Stimulated activated naive B cell treated with anti-CD40 and anti-IgM and Interleukin-4, amounts not matched to agents 10 μg/mL and 1 μg/mL and 100 μg/mL, for 72 hours (primary cell): ENCODE measurements at regions not wholly inside any gene's neighbourhood (a gene's known extent, or its start where the extent isn't known, plus 50 kb on each side); places are given as distances from the start of the nearest gene placed in this dataset.

Source experiments
- ATAC-seq, 2 donors: fragments of 150-1000 bp; cut with Tn5 transposase; replicated peaks; 2 replicates each; pipeline ENCODE4 v1.10.0; 2021; ENCODE audit warnings: moderate library complexity in 1 of 2
- DNase-seq: peaks from one replicate; pipeline ENCODE4 v3.0.0; 2021
- H3K27ac Mint-ChIP-seq: one replicate; pipeline ENCODE4 v1.8.0; 2022; ENCODE audit warnings: mild to moderate bottlenecking, mixed read lengths
- H3K27me3 Mint-ChIP-seq, 2 donors: one replicate each; pipeline ENCODE4 v1.8.0; 2022; ENCODE audit warnings: mixed read lengths in 2 of 2
- H3K36me3 Mint-ChIP-seq, 2 donors: one replicate each; pipeline ENCODE4 v1.8.0; 2022; ENCODE audit warnings: mixed read lengths in 2 of 2, mild to moderate bottlenecking in 1 of 2
- H3K4me1 Mint-ChIP-seq, 2 donors: one replicate each; pipeline ENCODE4 v1.8.0; 2022; ENCODE audit warnings: mixed read lengths in 2 of 2, mild to moderate bottlenecking in 1 of 2
- H3K4me3 Mint-ChIP-seq, 2 donors: one replicate each; pipeline ENCODE4 v1.8.0; 2022; ENCODE audit warnings: mild to moderate bottlenecking in 2 of 2, mixed read lengths in 2 of 2, moderate library complexity in 1 of 2
- H3K9me3 Mint-ChIP-seq, 2 donors: one replicate each; pipeline ENCODE4 v1.8.0; 2022; ENCODE audit warnings: mixed read lengths in 2 of 2, mild to moderate bottlenecking in 1 of 2

GRCh38 chr11:130606178-130606577 lies 157.7 kb downstream of the ADAMTS15 start:
- no peak for DNase-seq
- ATAC-seq = no peak
- no peaks in the 10 kb centered on the region for H3K4me1 Mint-ChIP-seq
- H3K27me3 Mint-ChIP-seq = no peaks in the 10 kb centered on the region
- no peak overlapping the region for H3K4me3 Mint-ChIP-seq
- peaks cover 0 to 2% of the 10 kb centered on the region in 2 donors for H3K9me3 Mint-ChIP-seq
- H3K36me3 Mint-ChIP-seq = no peaks in the 10 kb centered on the region
- no peak overlapping the region for H3K27ac Mint-ChIP-seq

GRCh38 chr11:130606781-130607511 lies 158.5 kb downstream of the ADAMTS15 start:
- H3K4me1 Mint-ChIP-seq = no peaks in the 10 kb centered on the region
- no peak overlapping the region for H3K27ac Mint-ChIP-seq
- no peak overlapping the region for H3K4me3 Mint-ChIP-seq
- H3K36me3 Mint-ChIP-seq = no peaks in the 10 kb centered on the region
- H3K27me3 Mint-ChIP-seq = no peaks in the 10 kb centered on the region
- no peak for ATAC-seq
- DNase-seq = no peak
- no peaks in the 10 kb centered on the region for H3K9me3 Mint-ChIP-seq

GRCh38 chr11:130608287-130608686 lies 159.8 kb downstream of the ADAMTS15 start:
- no peak overlapping the region for H3K4me3 Mint-ChIP-seq
- ATAC-seq (no peak), DNase-seq (no peak)
- no peaks in the 10 kb centered on the region for H3K27me3 Mint-ChIP-seq
- no peaks in the 10 kb centered on the region for H3K36me3 Mint-ChIP-seq
- H3K27ac Mint-ChIP-seq = no peak overlapping the region
- H3K4me1 Mint-ChIP-seq = no peaks in the 10 kb centered on the region
- no peaks in the 10 kb centered on the region for H3K9me3 Mint-ChIP-seq

GRCh38 chr11:130609121-130610035 lies 160.9 kb downstream of the ADAMTS15 start:
- Mint-ChIP-seq H3K4me1 (no peaks in the 10 kb centered on the region), H3K27ac (no peak overlapping the region), H3K27me3 (no peaks in the 10 kb centered on the region), H3K4me3 (no peak overlapping the region), H3K9me3 (no peaks in the 10 kb centered on the region), H3K36me3 (no peaks in the 10 kb centered on the region)
- ATAC-seq = no peak
- DNase-seq = no peak

GRCh38 chr11:130611791-130612251 lies 163.4 kb downstream of the ADAMTS15 start:
- Mint-ChIP-seq H3K27ac (no peak overlapping the region), H3K4me3 (no peak overlapping the region), H3K36me3 (no peaks in the 10 kb centered on the region), H3K9me3 (no peaks in the 10 kb centered on the region), H3K4me1 (no peaks in the 10 kb centered on the region), H3K27me3 (no peaks in the 10 kb centered on the region)
- ATAC-seq (no peak), DNase-seq (no peak)

GRCh38 chr11:130612291-130612851 lies 163.9 kb downstream of the ADAMTS15 start:
- no peaks in the 10 kb centered on the region for H3K9me3 Mint-ChIP-seq
- H3K4me3 Mint-ChIP-seq = no peak overlapping the region
- DNase-seq (no peak), ATAC-seq (no peak)
- no peak overlapping the region for H3K27ac Mint-ChIP-seq
- H3K27me3 Mint-ChIP-seq = no peaks in the 10 kb centered on the region
- H3K36me3 Mint-ChIP-seq = no peaks in the 10 kb centered on the region
- H3K4me1 Mint-ChIP-seq = no peaks in the 10 kb centered on the region

- ATAC-seq (no peak), DNase-seq (no peak)
- Mint-ChIP-seq H3K27ac (no peak overlapping the region), H3K27me3 (no peaks in the 10 kb centered on the region), H3K36me3 (no peaks in the 10 kb centered on the region), H3K9me3 (no peaks in the 10 kb centered on the region), H3K4me1 (no peaks in the 10 kb centered on the region), H3K4me3 (no peak overlapping the region)
Observed at GRCh38 chr11:130613396-130613795, 165.0 kb downstream of the ADAMTS15 start.

- Mint-ChIP-seq H3K36me3 (no peaks in the 10 kb centered on the region), H3K27me3 (no peaks in the 10 kb centered on the region), H3K9me3 (peaks cover 2 to 4% of the 10 kb centered on the region in 2 donors), H3K4me1 (no peaks in the 10 kb centered on the region), H3K27ac (no peak overlapping the region), H3K4me3 (no peak overlapping the region)
- ATAC-seq (no peak), DNase-seq (no peak)
Observed at GRCh38 chr11:130614591-130614990, 166.1 kb downstream of the ADAMTS15 start.

- Mint-ChIP-seq H3K27ac (no peak overlapping the region), H3K9me3 (peaks cover 5% of the 10 kb centered on the region in 2 donors), H3K27me3 (no peaks in the 10 kb centered on the region), H3K4me1 (no peaks in the 10 kb centered on the region), H3K36me3 (no peaks in the 10 kb centered on the region), H3K4me3 (no peak overlapping the region)
- DNase-seq (no peak), ATAC-seq (no peak)
Observed at GRCh38 chr11:130615561-130615960, 167.1 kb downstream of the ADAMTS15 start.

- Mint-ChIP-seq H3K9me3 (peaks cover 5 to 6% of the 10 kb centered on the region in 2 donors), H3K27me3 (peaks cover 0 to under 1% of the 10 kb centered on the region in 2 donors), H3K36me3 (no peaks in the 10 kb centered on the region), H3K27ac (no peak overlapping the region), H3K4me1 (no peaks in the 10 kb centered on the region), H3K4me3 (no peak overlapping the region)
- no peak for DNase-seq
- no peak for ATAC-seq
Observed at GRCh38 chr11:130616573-130616972, 168.1 kb downstream of the ADAMTS15 start.

GRCh38 chr11:130617001-130617400 lies 168.6 kb downstream of the ADAMTS15 start:
- H3K4me1 Mint-ChIP-seq = no peaks in the 10 kb centered on the region
- H3K9me3 Mint-ChIP-seq = peaks cover 5 to 6% of the 10 kb centered on the region in 2 donors
- H3K27me3 Mint-ChIP-seq = peaks cover 0 to 5% of the 10 kb centered on the region in 2 donors
- DNase-seq (no peak), ATAC-seq (no peak)
- no peak overlapping the region for H3K4me3 Mint-ChIP-seq
- H3K27ac Mint-ChIP-seq = no peak overlapping the region
- no peaks in the 10 kb centered on the region for H3K36me3 Mint-ChIP-seq

GRCh38 chr11:130620548-130620947 lies 172.1 kb downstream of the ADAMTS15 start:
- ATAC-seq (no peak), DNase-seq (no peak)
- Mint-ChIP-seq H3K36me3 (no peaks in the 10 kb centered on the region), H3K9me3 (peaks cover 5 to 6% of the 10 kb centered on the region in 2 donors), H3K27ac (no peak overlapping the region), H3K27me3 (peaks cover 9 to 17% of the 10 kb centered on the region in 2 donors), H3K4me1 (no peaks in the 10 kb centered on the region), H3K4me3 (no peak overlapping the region)

GRCh38 chr11:130622141-130622542 lies 173.7 kb downstream of the ADAMTS15 start:
- Mint-ChIP-seq H3K4me3 (no peak overlapping the region), H3K27me3 (peaks cover 9 to 17% of the 10 kb centered on the region in 2 donors), H3K27ac (no peak overlapping the region), H3K4me1 (no peaks in the 10 kb centered on the region), H3K36me3 (no peaks in the 10 kb centered on the region), H3K9me3 (peaks cover 5 to 6% of the 10 kb centered on the region in 2 donors)
- ATAC-seq = no peak
- no peak for DNase-seq
